NT2/D1 (cell line): ENCODE measurements at regions not wholly inside any gene's neighbourhood (a gene's known extent, or its start where the extent isn't known, plus 50 kb on each side); places are given as distances from the start of the nearest gene placed in this dataset.

Source experiments
- SUZ12 ChIP-seq: IDR thresholded peaks from 2 replicates; pipeline ENCODE4 v1.6.1; 2011; ENCODE audit not compliant: insufficient read length, insufficient read depth; ENCODE audit errors: extremely low read depth
- YY1 ChIP-seq: IDR thresholded peaks from 2 replicates; pipeline ENCODE4 v1.6.1; 2011; ENCODE audit not compliant: insufficient read length, insufficient read depth
- ZNF274 ChIP-seq: IDR thresholded peaks from 2 replicates; pipeline ENCODE4 v1.6.1; 2011; ENCODE audit warnings: mild to moderate bottlenecking, low read depth, low read length

GRCh38 chr5:164071671-164072070 lies 566.3 kb downstream of the MAT2B start:
- TF ChIP-seq SUZ12 (no peak), YY1 (no peak), ZNF274 (no peak)
